ENCODE measurements at regions not wholly inside any gene's neighbourhood (a gene's known extent, or its start where the extent isn't known, plus 50 kb on each side); places are given as distances from the start of the nearest gene placed in this dataset.

- TF ChIP-seq CTCF (IDR thresholded peaks at IDR 0.05) = no peak
- no peak for TF ChIP-seq POLR2A (IDR thresholded peaks at IDR 0.05)
Measured at GRCh38 chr1:14055442-14056223, 355.6 kb downstream of the PRDM2 start.

GRCh38 chr1:14057640-14058039 is 357.7 kb downstream of the PRDM2 start:
- no peak overlapping the region for H3K27ac ChIP-seq
- WGBS, 4 donors = 76 to 88% (median 77%) methylated on average over 3 of the region's 3 CpGs
- no peak overlapping the region for H3K4me3 ChIP-seq
- no peak for DNase-seq
- TF ChIP-seq POLR2A (IDR thresholded peaks at IDR 0.05) (no peak), CTCF (IDR thresholded peaks at IDR 0.05) (no peak)
- H3K4me1 ChIP-seq (replicated peaks in 1 of 2) = no peaks in the 10 kb centered on the region
- no peaks in the 10 kb centered on the region for H3K27me3 ChIP-seq
- intact Hi-C loops (cut with DNase I) = no loop called here
- H3K36me3 ChIP-seq (replicated peaks in 1 of 2) = no peaks in the 10 kb centered on the region
- H3K9me3 ChIP-seq (replicated peaks in 1 of 3) = no peaks in the 10 kb centered on the region

More at GRCh38 chr1:14055442-14056223, 355.6 kb downstream of the PRDM2 start:
- H3K4me1 ChIP-seq (replicated peaks in 1 of 2) = no peaks in the 10 kb centered on the region
- no peaks in the 10 kb centered on the region for H3K36me3 ChIP-seq (replicated peaks in 1 of 2)
- no peak overlapping the region for H3K4me3 ChIP-seq
- H3K9me3 ChIP-seq (replicated peaks in 1 of 3) = no peaks in the 10 kb centered on the region
- no peaks in the 10 kb centered on the region for H3K27me3 ChIP-seq
- H3K27ac ChIP-seq = no peak overlapping the region
- no peak for DNase-seq
- 52 to 61% (median 53%) methylated on average over 4 of the region's 4 CpGs for WGBS, 4 donors
- intact Hi-C loops (cut with DNase I) = no loop called here

- Histone ChIP-seq H3K36me3 (replicated peaks in 1 of 2) (no peaks in the 10 kb centered on the region), H3K4me1 (replicated peaks in 1 of 2) (no peaks in the 10 kb centered on the region), H3K4me3 (no peak overlapping the region), H3K27me3 (no peaks in the 10 kb centered on the region), H3K9me3 (replicated peaks in 1 of 3) (no peaks in the 10 kb centered on the region), H3K27ac (no peak overlapping the region)
- WGBS, 4 donors = 89 to 92% (median 91%) methylated on average over 3 of the region's 3 CpGs
- no peak for TF ChIP-seq CTCF (IDR thresholded peaks at IDR 0.05)
- TF ChIP-seq POLR2A (IDR thresholded peaks at IDR 0.05) = no peak
- DNase-seq = no peak
- intact Hi-C loops (cut with DNase I) = no loop called here
Measured at GRCh38 chr1:14061204-14061603, 361.2 kb downstream of the PRDM2 start.

- Histone ChIP-seq H3K4me1 (replicated peaks in 1 of 2) (no peaks in the 10 kb centered on the region), H3K36me3 (replicated peaks in 1 of 2) (no peaks in the 10 kb centered on the region), H3K4me3 (no peak overlapping the region), H3K27ac (no peak overlapping the region), H3K27me3 (no peaks in the 10 kb centered on the region), H3K9me3 (replicated peaks in 1 of 3) (no peaks in the 10 kb centered on the region)
- intact Hi-C loops (cut with DNase I) = no loop called here
- 88 to 94% (median 92%) methylated on average over 5 of the region's 5 CpGs for WGBS, 4 donors
- no peak for DNase-seq
- TF ChIP-seq CTCF (IDR thresholded peaks at IDR 0.05) (no peak), POLR2A (IDR thresholded peaks at IDR 0.05) (no peak)
Measured at GRCh38 chr1:14061722-14062121, 361.7 kb downstream of the PRDM2 start.
